ENCODE measurements at regions not wholly inside any gene's neighbourhood (a gene's known extent, or its start where the extent isn't known, plus 50 kb on each side); places are given as distances from the start of the nearest gene placed in this dataset.

DNA sequence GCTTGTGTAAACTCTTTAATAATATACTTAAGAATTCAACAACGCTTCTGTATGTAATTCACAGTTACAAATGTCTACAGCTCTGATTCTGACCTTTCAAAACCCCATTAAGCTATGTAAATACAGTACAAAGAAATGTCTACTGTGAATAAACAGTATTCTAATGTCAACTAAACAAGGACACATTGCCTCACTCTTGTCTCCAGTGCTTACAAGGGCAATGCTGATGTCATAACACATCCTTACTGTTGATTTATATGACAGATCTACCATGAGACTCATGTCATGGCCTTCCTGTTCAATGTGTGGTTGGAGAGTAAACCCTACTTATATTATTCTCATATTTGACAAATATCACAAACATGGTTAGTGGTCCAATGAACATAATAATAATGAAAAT lies 256.1 kb upstream of the ADGRL3 start:
- no peak for TF ChIP-seq GATA2 (IDR thresholded peaks at IDR 0.05; ENCODE audit: low read depth, low read length)
- no peak for TF ChIP-seq GATA3 (IDR thresholded peaks at IDR 0.05; ENCODE audit: low read depth, low read length)
